ENCODE measurements at regions not wholly inside any gene's neighbourhood (a gene's known extent, or its start where the extent isn't known, plus 50 kb on each side); places are given as distances from the start of the nearest gene placed in this dataset.
"Not testable (repeated sequence)": the region's sequence is repeated elsewhere in the genome, so short reads cannot be mapped to it uniquely, and the experiment has no call there.

DNA sequence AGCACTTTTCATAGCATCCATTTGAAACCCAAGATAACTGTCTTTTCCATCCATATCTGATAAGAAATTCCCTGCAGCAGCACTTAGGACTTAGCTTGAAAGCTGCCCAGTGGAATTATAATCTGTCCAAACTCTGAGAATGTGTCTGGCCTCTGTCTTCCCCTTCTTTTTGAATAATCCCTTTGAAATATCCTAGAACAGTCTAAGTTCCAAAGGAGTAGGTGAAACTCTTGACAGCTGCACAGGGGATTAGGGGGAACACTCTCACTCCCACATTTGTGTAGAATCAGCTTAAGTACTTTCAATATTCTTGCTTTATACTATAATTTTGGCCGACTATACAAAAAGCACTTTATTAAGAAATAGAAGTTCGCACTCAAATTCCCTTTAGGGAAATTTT is 157.7 kb downstream of the PAPSS1 start:
- DNase-seq: no peak

GRCh38 chr4:107561481-107561880 is 158.6 kb downstream of the PAPSS1 start:
- DNase-seq: no peak

DNA sequence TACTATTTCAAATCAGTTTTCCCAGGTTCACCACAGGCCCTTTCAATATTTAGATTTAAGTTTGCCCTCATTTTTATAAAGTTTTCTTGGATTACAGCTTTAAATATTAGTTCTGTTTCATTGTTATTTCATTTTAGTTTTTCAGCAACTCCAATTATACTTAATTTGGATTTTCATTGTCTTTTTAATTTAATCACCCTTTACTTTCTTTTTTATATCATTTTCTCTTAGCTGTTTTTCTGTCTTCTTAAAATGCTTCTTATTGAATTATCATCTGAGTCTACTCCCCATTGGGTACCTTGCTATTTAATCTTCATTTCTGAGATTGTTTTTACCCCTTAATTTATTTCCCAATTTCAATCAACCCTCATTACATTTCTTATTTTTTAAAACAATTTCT is 160.4 kb downstream of the PAPSS1 start:
- DNase-seq: no peak

- DNase-seq: no peak
Observed at GRCh38 chr4:107552306-107552705, 167.7 kb downstream of the PAPSS1 start.

- no peak for DNase-seq
Observed at GRCh38 chr4:107548211-107548905, 171.7 kb downstream of the PAPSS1 start.

DNA sequence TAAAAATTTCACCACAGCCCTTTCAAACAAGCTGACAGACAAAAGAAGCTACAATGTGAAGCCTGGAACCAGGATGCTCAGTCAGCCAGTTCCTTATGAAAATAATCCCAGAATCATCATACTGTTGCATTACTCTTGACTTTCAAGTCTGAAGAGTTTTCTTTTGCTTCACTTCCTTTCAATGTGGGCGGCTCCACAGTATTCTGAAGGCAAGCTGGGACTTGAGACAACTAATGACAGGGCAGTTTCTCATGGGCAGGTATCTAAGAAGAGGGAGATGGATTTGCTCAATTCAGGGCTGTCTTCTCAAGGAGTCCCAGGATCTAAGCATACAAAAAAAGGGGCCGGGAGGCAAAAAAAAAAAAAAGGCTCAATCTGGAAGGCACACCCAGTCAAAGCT is 173.4 kb downstream of the PAPSS1 start:
- no peak for DNase-seq

GRCh38 chr4:107541511-107541910 is 178.5 kb downstream of the PAPSS1 start:
- no peak for DNase-seq

DNA sequence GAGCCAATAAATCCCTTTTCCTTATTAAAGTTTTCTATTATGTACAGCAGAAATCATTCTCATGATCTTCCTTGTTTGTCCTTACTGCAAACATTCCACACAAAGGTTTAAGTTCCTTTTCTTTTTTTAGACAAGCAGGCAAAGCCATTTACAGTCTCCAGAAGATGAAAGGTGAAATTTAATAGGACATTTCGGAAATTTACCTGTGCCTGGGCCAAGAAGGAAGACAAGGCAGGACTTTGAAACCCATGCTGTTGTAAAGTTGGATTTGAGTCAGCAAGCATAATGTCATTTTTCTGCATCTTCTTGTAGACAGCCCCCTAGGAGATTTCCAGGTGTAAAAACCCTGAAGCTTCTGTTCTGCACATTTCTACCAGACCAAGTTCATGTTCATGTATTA is 188.1 kb downstream of the PAPSS1 start:
- DNase-seq: no peak

DNA sequence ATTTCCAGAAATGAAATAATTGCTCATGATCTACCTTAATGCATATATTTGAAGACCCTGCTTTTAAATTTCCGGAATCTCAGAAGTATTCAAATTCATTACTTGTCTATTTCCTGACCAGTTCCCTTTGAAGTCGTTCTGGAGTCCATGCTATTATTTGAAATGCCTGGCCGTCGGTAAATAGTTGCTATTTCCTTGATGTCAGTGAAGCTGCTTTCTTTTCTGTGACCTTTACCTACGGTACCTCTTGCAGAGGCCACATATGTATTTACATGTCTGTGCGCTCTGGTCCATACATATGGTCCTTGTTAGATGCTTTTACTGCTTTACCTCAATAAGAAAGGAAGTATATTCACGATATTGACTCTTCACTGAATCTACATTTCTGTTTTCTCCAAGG is 199.7 kb downstream of the PAPSS1 start:
- DNase-seq: no peak

GRCh38 chr4:107519053-107519452 is 201.0 kb downstream of the PAPSS1 start:
- DNase-seq: peak in 6 of 56 donors; percentile 1 to 22 (median 2)

DNA sequence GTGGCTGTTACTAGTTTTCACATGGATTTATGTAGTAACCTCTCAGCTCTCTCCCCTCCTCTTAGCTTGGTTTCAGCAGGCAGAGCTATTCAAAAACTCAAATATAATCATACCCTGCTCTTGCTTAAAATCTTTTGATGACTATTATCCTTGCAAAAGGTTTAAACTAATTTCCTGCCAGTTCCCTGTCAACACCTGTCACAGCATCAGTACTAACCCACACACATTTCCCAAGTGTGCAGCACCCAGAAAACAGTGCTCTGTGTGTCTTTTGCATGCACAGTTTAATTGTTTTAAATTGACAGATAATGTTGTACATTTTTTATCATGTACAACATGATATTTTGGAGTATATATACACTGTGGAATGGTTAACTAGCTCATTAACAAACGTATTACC is 202.0 kb downstream of the PAPSS1 start:
- peak in 15 of 56 donors; percentile 0 to 44 (median 14) for DNase-seq

DNA sequence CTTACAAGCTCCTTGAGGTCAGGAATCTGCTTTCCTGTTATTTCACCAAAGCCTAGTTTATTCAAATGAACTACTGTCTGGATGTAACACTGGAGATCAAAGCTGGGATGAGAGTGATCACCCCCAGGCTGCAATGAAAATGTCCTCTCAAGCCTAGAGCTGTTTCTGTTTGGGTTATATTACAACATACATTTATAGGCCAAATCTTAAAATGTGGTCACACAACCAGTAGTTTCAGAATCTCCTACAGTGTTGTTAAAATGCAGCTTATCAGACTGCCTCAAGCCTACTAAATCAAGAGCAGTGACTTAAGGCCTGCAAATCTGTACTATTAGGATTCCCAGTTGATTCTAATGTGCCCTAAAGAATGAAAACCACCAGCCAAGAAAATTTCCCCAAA is 207.5 kb downstream of the PAPSS1 start:
- no peak for DNase-seq

- DNase-seq: no peak
Observed at GRCh38 chr4:107509615-107510014, 210.4 kb downstream of the PAPSS1 start.

DNA sequence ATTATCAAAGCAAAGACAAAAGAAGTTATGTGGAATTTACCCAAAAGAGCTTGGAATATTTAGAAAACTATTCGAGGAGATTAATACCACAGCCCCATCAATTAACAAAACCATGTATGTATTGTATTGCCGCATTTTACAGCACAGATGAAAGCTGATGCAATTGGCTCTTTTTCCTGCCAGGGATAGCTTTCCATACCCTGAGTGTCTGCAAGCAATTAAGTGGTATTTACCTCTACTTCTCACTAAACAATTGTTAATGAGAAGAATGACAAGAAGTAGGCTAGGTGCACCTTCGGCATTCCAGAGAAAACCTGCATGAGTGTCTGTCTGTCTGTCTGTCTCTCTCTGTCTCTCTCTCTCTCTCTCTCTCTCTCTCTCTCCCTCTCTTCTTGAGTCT is 219.5 kb downstream of the PAPSS1 start:
- no peak for DNase-seq

DNA sequence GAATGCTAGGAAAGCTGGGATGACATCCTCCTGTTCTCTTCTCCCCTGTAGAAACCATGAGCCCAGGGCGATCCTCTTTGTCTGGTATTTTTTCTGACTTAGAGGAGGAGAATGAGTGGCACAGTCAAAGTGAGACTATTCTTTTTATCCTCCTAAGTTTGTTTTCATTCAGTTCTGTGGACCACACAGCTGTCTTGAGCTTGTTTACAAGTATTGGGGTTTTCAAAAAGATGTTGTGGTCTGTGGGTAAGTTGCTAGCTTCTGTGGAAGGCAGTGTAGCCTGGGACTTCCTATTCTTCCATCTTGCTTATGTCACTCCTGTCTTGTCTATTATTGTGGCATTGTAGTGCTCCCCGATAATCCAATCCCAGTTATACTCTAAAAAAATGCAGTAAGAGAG is 223.0 kb downstream of the PAPSS1 start:
- no peak for DNase-seq

DNA sequence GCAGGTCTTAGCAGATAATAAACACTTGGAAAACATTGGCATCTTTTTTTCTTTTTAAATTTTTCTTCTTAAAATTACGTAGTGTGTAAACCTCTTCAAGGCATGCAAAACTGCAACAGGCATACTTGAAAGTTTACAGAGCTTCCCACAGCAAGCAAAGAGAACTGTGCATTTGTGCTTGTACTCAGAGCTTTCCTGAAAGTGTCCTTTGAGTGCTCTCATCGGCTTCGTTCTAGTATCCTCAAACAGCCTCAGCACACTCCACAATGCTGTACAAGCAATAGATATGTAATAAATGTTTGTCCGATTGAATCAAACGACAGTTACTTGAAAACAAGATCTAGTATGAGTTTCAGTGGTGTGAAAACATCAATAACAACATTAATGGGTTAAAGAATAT is 227.5 kb downstream of the PAPSS1 start:
- DNase-seq: no peak

DNA sequence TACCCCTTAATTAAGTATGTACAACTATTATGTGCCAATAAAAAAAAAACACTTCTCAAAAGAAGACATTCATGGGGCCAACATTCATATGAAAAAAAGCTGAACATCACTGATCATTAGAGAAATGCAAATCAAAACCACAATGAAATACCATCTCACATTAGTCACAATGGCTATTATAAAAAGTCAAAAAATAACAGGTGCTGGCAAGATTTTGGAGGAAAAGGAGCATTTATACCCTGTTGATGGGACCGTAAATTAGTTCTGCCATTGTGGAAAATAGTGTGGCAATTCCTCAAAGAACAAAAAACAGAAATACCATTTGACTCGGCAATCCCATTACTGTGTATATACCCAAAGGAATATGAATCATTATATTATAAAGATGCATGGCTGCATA is 229.9 kb downstream of the PAPSS1 start:
- no peak for DNase-seq

DNA sequence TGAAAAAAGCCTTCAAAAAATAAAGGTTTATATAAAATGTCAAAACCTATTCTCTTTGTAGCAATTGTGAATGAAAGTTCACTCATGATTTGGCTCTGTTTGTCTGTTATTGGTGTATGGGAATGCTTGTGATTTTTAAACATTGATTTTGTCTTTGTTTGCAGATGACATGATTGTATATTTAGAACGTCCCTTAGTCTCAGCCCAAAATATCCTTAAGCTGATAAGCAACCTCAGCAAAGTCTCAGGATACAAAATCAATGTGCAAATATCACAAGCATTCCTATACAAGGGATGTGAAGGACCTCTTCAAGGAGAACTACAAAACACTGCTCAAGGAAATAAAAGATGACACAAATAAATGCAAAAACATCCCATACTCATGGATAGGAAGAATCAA is 236.4 kb downstream of the PAPSS1 start:
- not testable (repeated sequence) for DNase-seq

- DNase-seq: no peak
Observed at GRCh38 chr4:107482546-107482945, 237.5 kb downstream of the PAPSS1 start.

DNA sequence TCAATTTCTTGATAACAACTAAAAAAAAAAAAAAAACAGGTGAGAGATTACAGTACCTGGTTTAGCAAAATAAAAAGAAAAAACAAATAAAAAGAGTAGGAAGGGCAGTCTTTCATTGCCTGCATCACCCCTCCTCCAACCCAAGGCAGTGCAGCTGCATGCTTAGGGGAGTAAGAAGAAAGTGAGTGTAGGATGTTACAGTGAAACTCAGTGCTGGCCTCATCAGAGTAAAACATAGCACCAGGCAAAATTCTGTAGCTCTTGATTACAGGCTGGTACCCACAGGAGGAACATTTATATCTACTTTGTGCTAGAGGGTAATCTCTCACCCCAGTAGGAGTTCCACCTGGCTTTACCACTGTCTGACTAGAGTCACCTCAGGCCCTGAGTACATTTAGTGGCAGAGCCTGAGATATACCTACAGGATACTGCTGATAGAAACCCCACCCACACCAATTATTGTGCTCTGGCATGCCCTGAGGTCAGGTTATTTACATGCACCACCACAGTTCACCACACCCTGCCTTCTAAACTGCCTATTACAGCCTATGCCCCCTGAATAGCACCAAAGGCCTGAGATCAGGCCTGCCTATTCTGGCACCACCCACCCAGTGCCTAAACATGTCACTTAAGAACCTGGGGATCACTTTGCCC is 241.6 kb downstream of the PAPSS1 start:
- no peak for DNase-seq

GRCh38 chr4:107473126-107473525 is 246.9 kb downstream of the PAPSS1 start:
- DNase-seq: no peak

- DNase-seq: no peak
Observed at GRCh38 chr4:107472265-107472948, 247.6 kb downstream of the PAPSS1 start.

GRCh38 chr4:107470173-107470572 is 249.9 kb downstream of the PAPSS1 start:
- DNase-seq: no peak
